ENCODE measurements at regions not wholly inside any gene's neighbourhood (a gene's known extent, or its start where the extent isn't known, plus 50 kb on each side); places are given as distances from the start of the nearest gene placed in this dataset.

DNA sequence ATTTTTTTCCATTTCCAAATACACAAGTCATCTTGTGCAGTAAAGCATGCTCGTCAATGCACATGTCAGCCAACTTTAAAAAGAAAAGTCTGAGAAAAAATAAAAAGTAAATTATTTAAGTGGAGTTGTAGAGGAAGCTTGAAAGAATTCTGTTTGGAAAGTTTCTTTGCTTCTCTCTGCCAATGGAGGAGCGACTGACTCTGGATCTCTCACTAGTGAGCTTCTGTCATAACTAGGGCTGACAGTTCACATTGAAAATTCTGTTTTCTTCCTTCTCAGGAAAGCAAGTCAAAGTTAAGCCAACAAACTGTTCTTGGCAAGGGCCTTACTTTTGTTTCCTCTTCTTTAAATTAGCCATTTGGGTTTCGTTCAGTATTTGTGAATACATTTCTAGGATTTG, 298.2 kb downstream of the POU4F1 start:
- no peaks in the 10 kb centered on the region for H3K36me3 ChIP-seq
- Mint-ChIP-seq H3K27me3 (ENCODE audit: insufficient read depth, low read depth) (peaks cover 2% of the 10 kb centered on the region), H3K36me3 (no peaks in the 10 kb centered on the region), H3K4me3 (no peak overlapping the region), H3K4me1 (no peaks in the 10 kb centered on the region), H3K9me3 (no peaks in the 10 kb centered on the region), H3K27ac (no peak overlapping the region)
- DNase-seq (ENCODE audit: low spot score): no peak
- H3K4me1 ChIP-seq: no peaks in the 10 kb centered on the region
- H4K20me1 ChIP-seq (ENCODE audit: low read depth): no peaks in the 10 kb centered on the region
- no peak overlapping the region for H3K27ac ChIP-seq
- H3K9me3 ChIP-seq (ENCODE audit: low read depth): no peaks in the 10 kb centered on the region
- H3K4me2 ChIP-seq: no peak overlapping the region
- H3F3A ChIP-seq (ENCODE audit: low read depth): no peaks in the 10 kb centered on the region
- H3K9ac ChIP-seq: no peak overlapping the region
- no peaks in the 10 kb centered on the region for H3K79me2 ChIP-seq (ENCODE audit: low read depth)
- no peak for TF ChIP-seq EZH2 (IDR thresholded peaks at IDR 0.05)
- TF ChIP-seq EZH2phosphoT487 (IDR thresholded peaks at IDR 0.05): no peak
- TF ChIP-seq, protein P1, sequence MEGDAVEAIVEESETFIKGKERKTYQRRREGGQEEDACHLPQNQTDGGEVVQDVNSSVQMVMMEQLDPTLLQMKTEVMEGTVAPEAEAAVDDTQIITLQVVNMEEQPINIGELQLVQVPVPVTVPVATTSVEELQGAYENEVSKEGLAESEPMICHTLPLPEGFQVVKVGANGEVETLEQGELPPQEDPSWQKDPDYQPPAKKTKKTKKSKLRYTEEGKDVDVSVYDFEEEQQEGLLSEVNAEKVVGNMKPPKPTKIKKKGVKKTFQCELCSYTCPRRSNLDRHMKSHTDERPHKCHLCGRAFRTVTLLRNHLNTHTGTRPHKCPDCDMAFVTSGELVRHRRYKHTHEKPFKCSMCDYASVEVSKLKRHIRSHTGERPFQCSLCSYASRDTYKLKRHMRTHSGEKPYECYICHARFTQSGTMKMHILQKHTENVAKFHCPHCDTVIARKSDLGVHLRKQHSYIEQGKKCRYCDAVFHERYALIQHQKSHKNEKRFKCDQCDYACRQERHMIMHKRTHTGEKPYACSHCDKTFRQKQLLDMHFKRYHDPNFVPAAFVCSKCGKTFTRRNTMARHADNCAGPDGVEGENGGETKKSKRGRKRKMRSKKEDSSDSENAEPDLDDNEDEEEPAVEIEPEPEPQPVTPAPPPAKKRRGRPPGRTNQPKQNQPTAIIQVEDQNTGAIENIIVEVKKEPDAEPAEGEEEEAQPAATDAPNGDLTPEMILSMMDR (IDR thresholded peaks at IDR 0.05): no peak
- no peaks in the 10 kb centered on the region for H3K27me3 ChIP-seq
- no peak overlapping the region for H3K4me3 ChIP-seq
- no peak overlapping the region for H2AFZ ChIP-seq (replicated peaks)

DNA sequence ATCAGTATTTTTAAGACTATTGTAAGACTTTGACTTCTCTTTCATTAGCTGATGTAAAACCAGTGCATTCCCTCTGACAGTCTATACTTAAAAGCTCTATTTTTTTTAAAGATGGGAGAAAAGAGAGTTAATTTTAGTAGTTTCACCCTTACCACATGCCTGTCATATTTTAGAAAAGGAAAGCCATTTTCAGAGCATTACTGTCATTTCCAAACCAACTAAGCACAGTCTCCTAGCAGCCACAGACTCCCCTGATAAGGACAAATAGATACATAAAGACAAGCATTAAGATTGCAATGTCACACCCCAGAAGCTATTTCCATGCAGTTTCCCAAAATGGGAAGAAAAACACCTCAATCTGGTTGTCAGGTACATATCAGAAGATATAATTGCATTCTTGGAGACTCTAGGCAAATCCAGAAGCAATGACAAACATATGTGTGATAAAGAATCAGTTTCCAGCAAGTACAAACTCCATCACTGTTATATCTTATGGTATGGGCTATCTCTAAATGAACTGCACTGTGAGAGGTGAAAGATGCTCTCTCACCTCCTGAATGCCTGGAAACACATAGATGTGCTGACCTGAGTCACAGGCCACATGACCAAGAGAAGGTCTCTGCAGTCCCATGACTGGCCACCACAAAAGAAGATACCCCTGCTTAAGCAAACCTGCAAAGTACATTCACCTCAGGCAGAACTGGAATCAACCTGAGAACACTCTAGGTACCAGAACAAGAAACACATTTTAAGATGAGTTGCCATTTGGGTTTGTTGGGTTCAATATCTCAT, 303.3 kb downstream of the POU4F1 start:
- Histone ChIP-seq H3K9me3 (ENCODE audit: low read depth) (no peaks in the 10 kb centered on the region), H3K4me2 (no peak overlapping the region), H3K4me1 (no peaks in the 10 kb centered on the region), H3K79me2 (ENCODE audit: low read depth) (no peaks in the 10 kb centered on the region), H4K20me1 (ENCODE audit: low read depth) (no peaks in the 10 kb centered on the region), H3K27me3 (no peaks in the 10 kb centered on the region), H3F3A (ENCODE audit: low read depth) (no peaks in the 10 kb centered on the region), H3K36me3 (no peaks in the 10 kb centered on the region), H3K4me3 (no peak overlapping the region), H3K27ac (no peak overlapping the region), H2AFZ (replicated peaks) (no peak overlapping the region), H3K9ac (no peak overlapping the region)
- Mint-ChIP-seq H3K9me3 (no peaks in the 10 kb centered on the region), H3K36me3 (no peaks in the 10 kb centered on the region), H3K27me3 (ENCODE audit: insufficient read depth, low read depth) (no peaks in the 10 kb centered on the region), H3K27ac (no peak overlapping the region), H3K4me1 (no peaks in the 10 kb centered on the region), H3K4me3 (no peak overlapping the region)
- no peak for TF ChIP-seq EZH2 (IDR thresholded peaks at IDR 0.05)
- TF ChIP-seq EZH2phosphoT487 (IDR thresholded peaks at IDR 0.05): no peak
- TF ChIP-seq, protein P1 (IDR thresholded peaks at IDR 0.05): no peak
- DNase-seq (ENCODE audit: low spot score): no peak

- no peaks in the 10 kb centered on the region for H3K4me1 Mint-ChIP-seq
- no peak overlapping the region for H3K27ac ChIP-seq
These were observed 304.7 kb downstream of the POU4F1 start for GRCh38 chr13:78298657-78299056.

More at GRCh38 chr13:78298657-78299056, 304.7 kb downstream of the POU4F1 start:
- Histone ChIP-seq H3K27me3 (no peaks in the 10 kb centered on the region), H3K4me3 (no peak overlapping the region), H2AFZ (replicated peaks) (no peak overlapping the region), H3K4me1 (no peaks in the 10 kb centered on the region), H3K4me2 (no peak overlapping the region), H3K79me2 (ENCODE audit: low read depth) (no peaks in the 10 kb centered on the region), H3K36me3 (no peaks in the 10 kb centered on the region), H3F3A (ENCODE audit: low read depth) (no peaks in the 10 kb centered on the region), H3K9ac (no peak overlapping the region), H4K20me1 (ENCODE audit: low read depth) (no peaks in the 10 kb centered on the region), H3K9me3 (ENCODE audit: low read depth) (no peaks in the 10 kb centered on the region)
- Mint-ChIP-seq H3K36me3 (no peaks in the 10 kb centered on the region), H3K27ac (no peak overlapping the region), H3K27me3 (ENCODE audit: insufficient read depth, low read depth) (no peaks in the 10 kb centered on the region), H3K9me3 (no peaks in the 10 kb centered on the region), H3K4me3 (no peak overlapping the region)
- TF ChIP-seq, protein P1 (IDR thresholded peaks at IDR 0.05): no peak
- TF ChIP-seq EZH2phosphoT487 (IDR thresholded peaks at IDR 0.05): no peak
- no peak for DNase-seq (ENCODE audit: low spot score)

Data from neural progenitor cell (in vitro differentiated cells).